ENCODE measurements at regions not wholly inside any gene's neighbourhood (a gene's known extent, or its start where the extent isn't known, plus 50 kb on each side); places are given as distances from the start of the nearest gene placed in this dataset.

DNA sequence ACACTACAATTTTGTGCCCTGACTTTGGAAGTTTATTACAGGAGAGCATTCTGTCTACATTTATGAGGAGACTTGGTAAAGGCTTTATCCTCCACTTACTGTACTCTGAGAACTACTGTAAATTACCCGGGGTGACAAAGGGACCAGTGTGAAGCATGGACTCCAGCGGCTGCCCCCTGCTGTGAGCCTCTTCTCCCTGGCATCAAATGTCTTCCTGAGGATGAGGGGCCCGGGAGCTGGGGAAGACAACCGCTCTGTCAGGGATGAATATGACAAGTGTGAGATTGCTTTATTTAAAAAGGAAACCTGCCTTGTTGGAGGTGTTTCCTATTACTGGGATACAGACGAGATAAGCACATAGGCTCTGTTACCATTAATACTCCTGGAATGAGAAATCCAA lies 714.8 kb downstream of the CCSER2 start:
- DNase-seq: no peak
- Histone ChIP-seq H3K4me1 (ENCODE audit: control insufficient read depth in 1 of 2, insufficient read depth in 2 of 2, low read length in 2 of 2) (no peaks in the 10 kb centered on the region), H3K27me3 (ENCODE audit: control insufficient read depth in 2 of 2, insufficient read depth in 2 of 2, low read length in 2 of 2) (no peaks in the 10 kb centered on the region), H3K9ac (ENCODE audit: insufficient read depth, low read length, poor library complexity, severe bottlenecking) (no peak overlapping the region), H3K4me2 (replicated peaks; ENCODE audit: extremely low read depth, low read length, poor library complexity, severe bottlenecking) (no peak overlapping the region), H3K36me3 (replicated peaks in 1 of 2; ENCODE audit: control insufficient read depth in 1 of 2, insufficient read depth in 2 of 2, low read length in 2 of 2) (no peaks in the 10 kb centered on the region), H4K20me1 (ENCODE audit: insufficient read depth, low read length) (no peaks in the 10 kb centered on the region), H3K27ac (ENCODE audit: low read depth in 1 of 2, low read length in 2 of 2) (no peak overlapping the region), H3K79me2 (ENCODE audit: insufficient read depth, low read length) (no peaks in the 10 kb centered on the region), H3K4me3 (replicated peaks in 1 of 3; ENCODE audit: low read depth in 2 of 3, low read length in 3 of 3) (no peak overlapping the region), H2AFZ (ENCODE audit: insufficient read depth, low read depth, low read length, poor library complexity, severe bottlenecking) (no peak overlapping the region), H3K9me3 (replicated peaks in 1 of 2; ENCODE audit: control insufficient read depth in 1 of 2, insufficient read depth in 1 of 2, low read length in 2 of 2) (peaks cover 10 to 26% of the 10 kb centered on the region in 2 donors)
- Mint-ChIP-seq H3K27me3 (ENCODE audit: low read depth in 3 of 3) (no peaks in the 10 kb centered on the region), H3K27ac (no peak overlapping the region), H3K9me3 (peaks cover 2 to 12% (median 9%) of the 10 kb centered on the region in 7 donors), H3K4me3 (no peak overlapping the region), H3K4me1 (no peaks in the 10 kb centered on the region), H3K36me3 (no peaks in the 10 kb centered on the region)
- 82% methylated on average over 3 of the region's 5 CpGs for WGBS (ENCODE audit: insufficient coverage)
- TF ChIP-seq, protein P1, sequence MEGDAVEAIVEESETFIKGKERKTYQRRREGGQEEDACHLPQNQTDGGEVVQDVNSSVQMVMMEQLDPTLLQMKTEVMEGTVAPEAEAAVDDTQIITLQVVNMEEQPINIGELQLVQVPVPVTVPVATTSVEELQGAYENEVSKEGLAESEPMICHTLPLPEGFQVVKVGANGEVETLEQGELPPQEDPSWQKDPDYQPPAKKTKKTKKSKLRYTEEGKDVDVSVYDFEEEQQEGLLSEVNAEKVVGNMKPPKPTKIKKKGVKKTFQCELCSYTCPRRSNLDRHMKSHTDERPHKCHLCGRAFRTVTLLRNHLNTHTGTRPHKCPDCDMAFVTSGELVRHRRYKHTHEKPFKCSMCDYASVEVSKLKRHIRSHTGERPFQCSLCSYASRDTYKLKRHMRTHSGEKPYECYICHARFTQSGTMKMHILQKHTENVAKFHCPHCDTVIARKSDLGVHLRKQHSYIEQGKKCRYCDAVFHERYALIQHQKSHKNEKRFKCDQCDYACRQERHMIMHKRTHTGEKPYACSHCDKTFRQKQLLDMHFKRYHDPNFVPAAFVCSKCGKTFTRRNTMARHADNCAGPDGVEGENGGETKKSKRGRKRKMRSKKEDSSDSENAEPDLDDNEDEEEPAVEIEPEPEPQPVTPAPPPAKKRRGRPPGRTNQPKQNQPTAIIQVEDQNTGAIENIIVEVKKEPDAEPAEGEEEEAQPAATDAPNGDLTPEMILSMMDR (IDR thresholded peaks at IDR 0.05): no peak
- intact Hi-C loops (cut with micrococcal nuclease): no loop called here

DNA sequence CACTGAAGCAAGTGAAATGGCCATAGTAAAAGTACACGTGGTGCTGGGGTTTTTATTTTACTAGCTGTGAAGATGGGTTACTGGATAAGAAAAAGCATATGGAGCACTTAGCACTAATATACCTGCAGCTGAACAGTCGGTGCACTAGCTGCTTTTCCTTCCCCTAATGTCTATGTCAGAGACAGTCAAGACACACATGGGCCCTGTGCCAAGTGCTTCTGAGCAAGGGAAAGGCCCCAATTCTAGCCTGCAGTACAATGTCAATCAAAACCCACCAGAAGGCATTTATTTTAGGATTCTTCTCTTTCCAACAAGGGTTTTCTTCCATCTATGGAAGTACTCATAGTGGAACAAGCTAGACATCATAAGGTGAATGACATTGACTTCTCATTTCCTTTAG lies 716.7 kb downstream of the CCSER2 start:
- WGBS (ENCODE audit: insufficient coverage): no CpG with 5 or more reads among the region's 2 CpGs
- Mint-ChIP-seq H3K27me3 (ENCODE audit: low read depth in 3 of 3) (no peaks in the 10 kb centered on the region), H3K27ac (no peak overlapping the region), H3K4me1 (no peaks in the 10 kb centered on the region), H3K36me3 (no peaks in the 10 kb centered on the region), H3K4me3 (no peak overlapping the region), H3K9me3 (peaks cover 0 to 12% (median 3%) of the 10 kb centered on the region in 7 donors)
- H4K20me1 ChIP-seq (ENCODE audit: insufficient read depth, low read length): no peaks in the 10 kb centered on the region
- H3K4me3 ChIP-seq (replicated peaks in 1 of 3; ENCODE audit: low read depth in 2 of 3, low read length in 3 of 3): no peak overlapping the region
- DNase-seq: no peak
- H3K4me1 ChIP-seq (ENCODE audit: control insufficient read depth in 1 of 2, insufficient read depth in 2 of 2, low read length in 2 of 2): no peaks in the 10 kb centered on the region
- no peaks in the 10 kb centered on the region for H3K27me3 ChIP-seq (ENCODE audit: control insufficient read depth in 2 of 2, insufficient read depth in 2 of 2, low read length in 2 of 2)
- no peak overlapping the region for H3K27ac ChIP-seq (ENCODE audit: low read depth in 1 of 2, low read length in 2 of 2)
- TF ChIP-seq, protein P1 (IDR thresholded peaks at IDR 0.05): no peak
- H3K9ac ChIP-seq (ENCODE audit: insufficient read depth, low read length, poor library complexity, severe bottlenecking): no peak overlapping the region
- H3K9me3 ChIP-seq (replicated peaks in 1 of 2; ENCODE audit: control insufficient read depth in 1 of 2, insufficient read depth in 1 of 2, low read length in 2 of 2): peaks cover 8 to 13% of the 10 kb centered on the region in 2 donors
- no peak overlapping the region for H2AFZ ChIP-seq (ENCODE audit: insufficient read depth, low read depth, low read length, poor library complexity, severe bottlenecking)
- intact Hi-C loops (cut with micrococcal nuclease): no loop called here
- no peak overlapping the region for H3K4me2 ChIP-seq (replicated peaks; ENCODE audit: extremely low read depth, low read length, poor library complexity, severe bottlenecking)
- H3K79me2 ChIP-seq (ENCODE audit: insufficient read depth, low read length): no peaks in the 10 kb centered on the region
- H3K36me3 ChIP-seq (replicated peaks in 1 of 2; ENCODE audit: control insufficient read depth in 1 of 2, insufficient read depth in 2 of 2, low read length in 2 of 2): no peaks in the 10 kb centered on the region
